Mesenchymal stem cell (in vitro differentiated cells and primary cell): ENCODE measurements at regions not wholly inside any gene's neighbourhood (a gene's known extent, or its start where the extent isn't known, plus 50 kb on each side); places are given as distances from the start of the nearest gene placed in this dataset.

Experiments used
- DNase-seq: peaks from one replicate; pipeline ENCODE4 v3.0.0-alpha.2; 2013
- H2AFZ ChIP-seq: one replicate; pipeline ENCODE4 v1.6.1; 2013; ENCODE audit warnings: low read depth, mild to moderate bottlenecking, control low read depth, inconsistent platforms, low read length, moderate library complexity
- H2AK5ac ChIP-seq: 2 replicates; pipeline ENCODE4 v1.6.1; 2013; ENCODE audit warnings: low read length, moderate library complexity, mild to moderate bottlenecking, inconsistent platforms; ENCODE audit not compliant: severe bottlenecking
- H2BK120ac ChIP-seq: one replicate; pipeline ENCODE4 v1.6.1; 2013; ENCODE audit warnings: low read depth, mild to moderate bottlenecking, inconsistent platforms, low read length, moderate library complexity
- H2BK12ac ChIP-seq, 2 experiments: one replicate each; pipeline ENCODE4 v1.6.1; 2013; ENCODE audit warnings: inconsistent platforms in 2 of 2, low read length in 2 of 2, mild to moderate bottlenecking in 2 of 2, moderate library complexity in 2 of 2, control low read depth in 1 of 2
- H2BK15ac ChIP-seq: one replicate; pipeline ENCODE4 v1.6.1; 2013; ENCODE audit warnings: mild to moderate bottlenecking, low read depth, inconsistent platforms; ENCODE audit not compliant: poor library complexity, severe bottlenecking
- H2BK5ac ChIP-seq: 2 replicates; pipeline ENCODE4 v1.6.1; 2013; ENCODE audit warnings: low read depth, mild to moderate bottlenecking, low read length, control low read depth, inconsistent platforms; ENCODE audit not compliant: poor library complexity, severe bottlenecking
- H3K14ac ChIP-seq, 2 experiments: one replicate each; pipeline ENCODE4 v1.6.1; 2013; ENCODE audit warnings: inconsistent platforms in 2 of 2, low read length in 2 of 2, control low read depth in 1 of 2, mild to moderate bottlenecking in 1 of 2, moderate library complexity in 1 of 2
- H3K18ac ChIP-seq, 2 experiments: one replicate each; pipeline ENCODE4 v1.6.1; 2013; ENCODE audit warnings: inconsistent platforms in 2 of 2, low read length in 2 of 2, control low read depth in 1 of 2, low read depth in 1 of 2, mild to moderate bottlenecking in 1 of 2
- H3K23ac ChIP-seq, 2 experiments: one replicate each; pipeline ENCODE4 v1.6.1; 2013; ENCODE audit warnings: inconsistent platforms in 2 of 2, low read length in 2 of 2, mild to moderate bottlenecking in 2 of 2, moderate library complexity in 2 of 2, control low read depth in 1 of 2
- H3K27ac ChIP-seq: 2 replicates; pipeline ENCODE4 v1.5.1; 2013; ENCODE audit warnings: mild to moderate bottlenecking, moderate library complexity, low read length, control low read depth, inconsistent platforms; ENCODE audit not compliant: poor library complexity, severe bottlenecking
- H3K27me3 ChIP-seq, 2 experiments: 2 replicates each; pipeline versions ENCODE4 v1.6.1 to v1.7.0; 2013; ENCODE audit warnings: low read length in 2 of 2, mild to moderate bottlenecking in 2 of 2, moderate library complexity in 2 of 2, control low read depth in 1 of 2, inconsistent platforms in 1 of 2; ENCODE audit not compliant: control insufficient read depth in 1 of 2, insufficient read depth in 1 of 2
- H3K36me3 ChIP-seq, 2 experiments: 2 replicates each; pipeline versions ENCODE4 v1.6.1 to v1.7.0; 2013; ENCODE audit warnings: low read length in 2 of 2, control low read depth in 1 of 2, inconsistent platforms in 1 of 2, low read depth in 1 of 2, mild to moderate bottlenecking in 1 of 2; ENCODE audit not compliant: insufficient read depth in 2 of 2, control insufficient read depth in 1 of 2
- H3K4ac ChIP-seq, 2 experiments: one replicate each; pipeline ENCODE4 v1.6.1; 2013; ENCODE audit warnings: inconsistent platforms in 2 of 2, low read length in 2 of 2, mild to moderate bottlenecking in 2 of 2, moderate library complexity in 2 of 2, control low read depth in 1 of 2, low read depth in 1 of 2
- H3K4me1 ChIP-seq: 2 replicates; pipeline ENCODE4 v1.6.1; 2013; ENCODE audit warnings: low read depth, low read length, control low read depth; ENCODE audit not compliant: control insufficient read depth, insufficient read depth
- H3K4me2 ChIP-seq: 2 replicates; pipeline ENCODE4 v1.6.1; 2013; ENCODE audit warnings: low read length, mild to moderate bottlenecking, inconsistent platforms; ENCODE audit not compliant: poor library complexity, severe bottlenecking
- H3K4me3 ChIP-seq, 2 experiments: 2 replicates each; pipeline versions ENCODE4 v1.5.1 to v1.7.0; 2013; ENCODE audit warnings: low read length in 2 of 2, mild to moderate bottlenecking in 2 of 2, control low read depth in 1 of 2, low read depth in 1 of 2; ENCODE audit not compliant: insufficient read depth in 1 of 2
- H3K79me1 ChIP-seq: replicated peaks from 2 replicates; pipeline ENCODE4 v1.6.1; 2013; ENCODE audit warnings: mild to moderate bottlenecking, control low read depth, low read length, inconsistent platforms; ENCODE audit not compliant: poor library complexity, severe bottlenecking
- H3K9ac ChIP-seq: 2 replicates; pipeline ENCODE4 v1.7.0; 2013; ENCODE audit warnings: mild to moderate bottlenecking, low read length, moderate library complexity
- H3K9me3 ChIP-seq: 2 replicates; pipeline ENCODE4 v1.7.0; 2013; ENCODE audit warnings: mild to moderate bottlenecking, low read length; ENCODE audit not compliant: control insufficient read depth
- H4K8ac ChIP-seq: one replicate; pipeline ENCODE4 v1.6.1; 2013; ENCODE audit warnings: inconsistent platforms, mild to moderate bottlenecking, low read length, moderate library complexity
- H4K91ac ChIP-seq: one replicate; pipeline ENCODE4 v1.6.1; 2013; ENCODE audit warnings: mild to moderate bottlenecking, low read length, inconsistent platforms
- WGBS: methylation state at CpG from one replicate; pipeline ENCODE4 v1.1.7; 2013; ENCODE audit warnings: mixed read lengths; 5-methylcytosine and 5-hydroxymethylcytosine counted together

- Histone ChIP-seq H3K79me1 (no peaks in the 10 kb centered on the region), H3K27me3 (no peaks in the 10 kb centered on the region), H2BK120ac (no peak overlapping the region), H4K91ac (no peak overlapping the region), H3K4me2 (no peak overlapping the region), H4K8ac (no peak overlapping the region), H3K27ac (no peak overlapping the region), H3K4ac (no peak overlapping the region), H3K14ac (no peak overlapping the region), H2AK5ac (no peak overlapping the region), H3K4me1 (no peaks in the 10 kb centered on the region), H3K23ac (no peak overlapping the region), H3K36me3 (no peaks in the 10 kb centered on the region), H2BK5ac (no peak overlapping the region), H3K4me3 (no peak overlapping the region), H2BK12ac (no peak overlapping the region), H3K9ac (no peak overlapping the region), H3K9me3 (peaks cover 3% of the 10 kb centered on the region), H2BK15ac (no peak overlapping the region), H2AFZ (no peak overlapping the region), H3K18ac (no peak overlapping the region)
- no peak for DNase-seq
- WGBS, result 78% methylated on average over 4 of the region's 7 CpGs
Observed at GRCh38 chr6:94733066-94733465, 844.3 kb upstream of the MANEA start.

DNA sequence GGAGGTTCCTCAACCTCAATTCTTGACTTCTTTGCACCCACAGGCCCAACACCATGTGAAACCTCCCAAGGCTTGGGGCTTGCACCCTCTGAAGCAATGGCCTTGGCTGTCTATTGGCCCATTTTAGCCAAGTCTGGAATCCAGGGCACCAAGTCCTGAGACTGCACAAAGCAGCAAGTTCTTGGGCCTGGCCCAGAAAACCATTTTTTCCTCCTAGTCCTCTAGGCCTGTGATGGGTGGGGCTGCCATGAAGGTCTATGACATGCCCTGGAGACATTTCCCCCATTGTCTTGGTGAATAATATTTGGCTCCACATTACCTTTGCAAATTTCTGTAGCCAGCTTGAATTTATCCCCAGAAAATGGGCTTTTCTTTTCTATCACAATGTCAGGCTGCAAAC, 849.6 kb upstream of the MANEA start:
- Histone ChIP-seq H2BK120ac (no peak overlapping the region), H3K27ac (no peak overlapping the region), H2BK12ac (no peak overlapping the region), H3K4me3 (no peak overlapping the region), H3K14ac (no peak overlapping the region), H3K4ac (no peak overlapping the region), H3K9ac (no peak overlapping the region), H2AFZ (no peak overlapping the region), H3K18ac (no peak overlapping the region), H2AK5ac (no peak overlapping the region), H3K36me3 (no peaks in the 10 kb centered on the region), H3K4me1 (no peaks in the 10 kb centered on the region), H4K8ac (no peak overlapping the region), H3K79me1 (no peaks in the 10 kb centered on the region), H3K27me3 (no peaks in the 10 kb centered on the region), H3K23ac (no peak overlapping the region), H2BK5ac (no peak overlapping the region), H2BK15ac (no peak overlapping the region), H3K9me3 (peaks cover 11% of the 10 kb centered on the region), H4K91ac (no peak overlapping the region), H3K4me2 (no peak overlapping the region)
- no peak for DNase-seq

GRCh38 chr6:94721459-94721858, 855.9 kb upstream of the MANEA start:
- H3K9ac ChIP-seq, result no peak overlapping the region
- 80% methylated on average over 1 of the region's 2 CpGs for WGBS

GRCh38 chr6:94713446-94713845, 863.9 kb upstream of the MANEA start:
- no peak overlapping the region for H3K9ac ChIP-seq
- H2BK15ac ChIP-seq, result no peak overlapping the region
- no peak overlapping the region for H3K18ac ChIP-seq
- H2AFZ ChIP-seq, result no peak overlapping the region
- H3K4me1 ChIP-seq, result no peaks in the 10 kb centered on the region
- H3K79me1 ChIP-seq, result no peaks in the 10 kb centered on the region
- no peak overlapping the region for H4K8ac ChIP-seq
- no peak overlapping the region for H2BK120ac ChIP-seq
- no peak overlapping the region for H3K23ac ChIP-seq
- H3K27ac ChIP-seq, result no peak overlapping the region
- no peak overlapping the region for H3K14ac ChIP-seq
- no peak overlapping the region for H2BK12ac ChIP-seq
- no peak overlapping the region for H4K91ac ChIP-seq
- H3K4ac ChIP-seq, result no peak overlapping the region
- no peak overlapping the region for H3K4me2 ChIP-seq
- H3K4me3 ChIP-seq, result no peak overlapping the region
- H3K36me3 ChIP-seq, result no peaks in the 10 kb centered on the region
- H3K9me3 ChIP-seq, result peaks cover 3% of the 10 kb centered on the region
- WGBS, result 100% methylated on average over 1 of the region's 1 CpG
- H3K27me3 ChIP-seq, result no peaks in the 10 kb centered on the region
- H2BK5ac ChIP-seq, result no peak overlapping the region
- DNase-seq, result no peak
- H2AK5ac ChIP-seq, result no peak overlapping the region

More at GRCh38 chr6:94721459-94721858, 855.9 kb upstream of the MANEA start:
- no peak overlapping the region for H3K4me2 ChIP-seq
- no peak overlapping the region for H3K14ac ChIP-seq
- peaks cover 11% of the 10 kb centered on the region for H3K9me3 ChIP-seq
- H3K27ac ChIP-seq, result no peak overlapping the region
- no peaks in the 10 kb centered on the region for H3K4me1 ChIP-seq
- H3K4ac ChIP-seq, result no peak overlapping the region
- H3K4me3 ChIP-seq, result no peak overlapping the region
- no peak overlapping the region for H2AK5ac ChIP-seq
- no peak for DNase-seq
- H3K23ac ChIP-seq, result no peak overlapping the region
- no peak overlapping the region for H2BK15ac ChIP-seq
- H3K79me1 ChIP-seq, result no peaks in the 10 kb centered on the region
- no peak overlapping the region for H2BK5ac ChIP-seq
- H4K8ac ChIP-seq, result no peak overlapping the region
- H3K36me3 ChIP-seq, result no peaks in the 10 kb centered on the region
- H2BK120ac ChIP-seq, result no peak overlapping the region
- H2BK12ac ChIP-seq, result no peak overlapping the region
- no peak overlapping the region for H2AFZ ChIP-seq
- no peaks in the 10 kb centered on the region for H3K27me3 ChIP-seq
- H3K18ac ChIP-seq, result no peak overlapping the region
- no peak overlapping the region for H4K91ac ChIP-seq
